Peyer's patch (tissue), 4 donors: ENCODE measurements at regions not wholly inside any gene's neighbourhood (a gene's known extent, or its start where the extent isn't known, plus 50 kb on each side); places are given as distances from the start of the nearest gene placed in this dataset.

Experiments used
- DNase-seq, 3 donors: peaks; one replicate each; pipeline ENCODE4 v3.0.0-alpha.2; 2017 to 2019
- H3K27ac ChIP-seq, 4 donors: fragments of 200-600 bp; sonication (generic); one replicate each; pipeline ENCODE4 v1.5.1; 2016 to 2019
- H3K27me3 ChIP-seq, 2 donors: fragments of 200-600 bp; sonication (generic); one replicate each; pipeline ENCODE4 v1.5.1; 2019
- H3K36me3 ChIP-seq, 3 donors: fragments of 200-600 bp; sonication (generic); one replicate each; pipeline ENCODE4 v1.5.1; 2016 to 2019
- H3K4me1 ChIP-seq, 4 donors: fragments of 200-600 bp; sonication (generic); one replicate each; pipeline ENCODE4 v1.5.1; 2016 to 2019
- H3K4me3 ChIP-seq, 4 donors: fragments of 200-600 bp; sonication (generic); 1 replicate in 3 of 4; 2 replicates in 1 of 4; pipeline ENCODE4 v1.5.1; 2016 to 2019; ENCODE audit warnings: mild to moderate bottlenecking in 1 of 4
- H3K9me3 ChIP-seq, 4 donors: fragments of 200-600 bp; sonication (generic); one replicate each; pipeline ENCODE4 v1.5.1; 2016 to 2019; ENCODE audit warnings: mild to moderate bottlenecking in 1 of 4
- CTCF ChIP-seq, 6 experiments: fragments of 450-650 bp in 4 of 6; fragments of 200-600 bp in 2 of 6; sonication (generic) in 1 of 6; IDR thresholded peaks; one replicate each; pipeline ENCODE4 v1.5.1; 2017 to 2019; ENCODE audit warnings: antibody characterized with exemption in 6 of 6, mild to moderate bottlenecking in 3 of 6, moderate library complexity in 1 of 6
- POLR2A ChIP-seq, 2 donors: fragments of 450-650 bp; IDR thresholded peaks; one replicate each; pipeline ENCODE4 v1.5.1; 2017; ENCODE audit warnings: antibody characterized with exemption in 2 of 2, mild to moderate bottlenecking in 2 of 2, moderate library complexity in 2 of 2

- peak in 1 of 3 donors; percentile 69 for DNase-seq
- no peaks in the 10 kb centered on the region for H3K36me3 ChIP-seq
- TF ChIP-seq CTCF (IDR thresholded peaks at IDR 0.05): no peak
- TF ChIP-seq POLR2A (IDR thresholded peaks at IDR 0.05): no peak
- H3K4me1 ChIP-seq: peaks cover 29 to 79% (median 40%) of the 10 kb centered on the region in 4 donors
- peak overlapping the region; percentile 68 to 89 (median 75) for H3K27ac ChIP-seq
- H3K9me3 ChIP-seq: no peaks in the 10 kb centered on the region
- H3K4me3 ChIP-seq: peak overlapping the region in 1 of 4 donors; percentile 4
- no peaks in the 10 kb centered on the region for H3K27me3 ChIP-seq
Observed at GRCh38 chr17:77391668-77392375, 251.1 kb downstream of the SEC14L1 start.

DNA sequence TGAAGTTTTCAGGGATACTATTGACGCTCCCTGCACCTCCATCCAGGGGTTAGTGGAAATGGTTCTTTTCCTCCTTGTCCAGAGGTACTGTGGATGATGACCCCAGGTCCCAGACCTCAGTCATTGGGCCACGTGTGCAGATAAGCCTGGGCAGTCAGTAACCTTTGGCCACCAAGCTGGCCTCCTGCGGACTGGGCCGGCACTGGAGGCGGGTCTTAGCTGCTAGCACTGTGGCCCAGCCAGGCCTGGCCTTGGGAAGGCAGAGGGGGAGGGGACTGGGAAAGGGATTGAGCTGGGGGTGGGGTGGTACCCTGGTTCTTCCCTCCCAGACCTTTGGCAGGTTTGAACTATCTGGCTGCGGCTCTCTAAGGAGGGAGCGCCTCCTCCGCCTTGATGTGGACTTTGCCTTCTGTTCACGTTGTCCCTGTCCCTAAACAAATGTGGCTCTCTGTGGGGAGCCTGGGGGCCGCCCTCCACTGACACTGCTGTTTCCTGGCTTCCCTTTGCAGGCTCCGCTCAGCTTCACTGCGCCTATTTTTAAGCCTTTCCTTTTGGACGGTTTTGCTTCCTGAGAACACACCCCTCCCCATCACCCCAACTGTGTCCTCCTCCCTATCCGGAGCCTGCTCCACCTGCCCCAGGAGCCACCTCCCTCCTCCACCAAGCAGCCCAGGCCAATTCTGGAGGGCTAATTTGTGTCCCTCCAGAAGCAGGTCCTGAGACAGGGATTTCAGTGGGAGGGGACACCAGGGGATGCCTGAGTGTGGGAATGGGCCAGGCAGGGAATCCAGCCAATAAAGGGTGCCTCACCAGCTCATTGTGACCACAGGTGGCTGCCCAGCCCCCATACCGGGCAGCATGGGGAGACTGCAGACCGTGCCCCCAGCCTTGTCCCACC is 251.9 kb downstream of the SEC14L1 start:
- DNase-seq: peak in 2 of 3 donors; percentile 83 to 84
- Histone ChIP-seq H3K27me3 (no peaks in the 10 kb centered on the region), H3K36me3 (no peaks in the 10 kb centered on the region), H3K4me3 (peak overlapping the region in 1 of 4 donors; percentile 25), H3K27ac (peak overlapping the region; percentile 68 to 89 (median 75)), H3K9me3 (no peaks in the 10 kb centered on the region), H3K4me1 (peaks cover 29 to 71% (median 37%) of the 10 kb centered on the region in 4 donors)
- TF ChIP-seq POLR2A (IDR thresholded peaks at IDR 0.05) (no peak), CTCF (IDR thresholded peaks at IDR 0.05) (no peak)

- Histone ChIP-seq H3K36me3 (no peaks in the 10 kb centered on the region), H3K27me3 (no peaks in the 10 kb centered on the region)
- DNase-seq: no peak
Observed at GRCh38 chr17:77393274-77393600, 252.5 kb downstream of the SEC14L1 start.

GRCh38 chr17:77393867-77394539 is 253.2 kb downstream of the SEC14L1 start:
- TF ChIP-seq CTCF (IDR thresholded peaks at IDR 0.05) (no peak), POLR2A (IDR thresholded peaks at IDR 0.05) (no peak)
- Histone ChIP-seq H3K36me3 (no peaks in the 10 kb centered on the region), H3K9me3 (no peaks in the 10 kb centered on the region), H3K4me1 (peaks cover 22 to 65% (median 31%) of the 10 kb centered on the region in 4 donors), H3K4me3 (no peak overlapping the region), H3K27ac (peak overlapping the region; percentile 44 to 89 (median 66)), H3K27me3 (no peaks in the 10 kb centered on the region)
- no peak for DNase-seq

More at GRCh38 chr17:77393274-77393600, 252.5 kb downstream of the SEC14L1 start:
- H3K4me3 ChIP-seq: peak overlapping the region in 1 of 4 donors; percentile 25
- no peaks in the 10 kb centered on the region for H3K9me3 ChIP-seq
- TF ChIP-seq POLR2A (IDR thresholded peaks at IDR 0.05) (no peak), CTCF (IDR thresholded peaks at IDR 0.05) (no peak)
- peak overlapping the region; percentile 68 to 89 (median 75) for H3K27ac ChIP-seq
- H3K4me1 ChIP-seq: peaks cover 27 to 65% (median 35%) of the 10 kb centered on the region in 4 donors

DNA sequence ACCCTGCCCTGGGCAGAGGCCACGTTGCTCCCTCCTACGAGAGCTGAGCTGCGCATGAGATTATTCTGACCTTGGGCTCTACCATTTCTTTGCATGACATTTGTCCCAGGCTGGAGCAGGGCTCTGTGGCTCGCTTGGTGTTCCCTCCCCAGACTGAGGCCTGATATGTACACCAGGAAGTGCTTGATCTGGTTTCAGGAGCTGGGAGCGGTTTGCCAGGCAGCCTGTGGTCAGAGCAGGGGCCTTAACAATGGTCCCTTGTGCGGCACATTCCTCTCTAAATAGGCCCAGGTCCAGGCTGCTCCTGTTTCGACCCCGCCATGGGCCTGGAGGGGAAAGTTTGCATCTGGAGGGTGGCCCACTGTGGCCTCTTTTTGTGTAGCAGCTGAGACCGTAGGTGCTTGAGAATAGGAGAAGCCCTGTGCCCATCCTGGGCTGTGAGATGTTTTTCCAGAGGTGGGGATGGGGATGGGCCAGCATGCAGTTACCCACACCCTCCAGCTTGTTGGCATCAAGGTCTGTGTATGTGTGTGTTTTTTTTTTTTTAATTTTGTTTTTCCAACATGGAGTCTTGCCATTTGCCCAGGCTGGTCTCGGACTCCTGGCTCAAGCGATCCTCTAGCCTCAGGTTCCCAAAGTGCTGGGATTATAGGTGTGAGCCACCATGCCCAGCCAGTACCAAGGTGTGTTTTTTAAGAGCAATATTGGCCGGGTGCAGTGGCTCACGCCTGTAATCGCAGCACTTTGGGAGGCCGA is 253.9 kb downstream of the SEC14L1 start:
- no peaks in the 10 kb centered on the region for H3K27me3 ChIP-seq
- peak overlapping the region; percentile 44 to 89 (median 66) for H3K27ac ChIP-seq
- TF ChIP-seq POLR2A (IDR thresholded peaks at IDR 0.05): no peak
- no peak for TF ChIP-seq CTCF (IDR thresholded peaks at IDR 0.05)
- no peaks in the 10 kb centered on the region for H3K9me3 ChIP-seq
- no peak overlapping the region for H3K4me3 ChIP-seq
- peak in 1 of 3 donors; percentile 70 for DNase-seq
- no peaks in the 10 kb centered on the region for H3K36me3 ChIP-seq
- peaks cover 15 to 65% (median 26%) of the 10 kb centered on the region in 4 donors for H3K4me1 ChIP-seq
